ENCODE measurements at regions not wholly inside any gene's neighbourhood (a gene's known extent, or its start where the extent isn't known, plus 50 kb on each side); places are given as distances from the start of the nearest gene placed in this dataset.

DNA sequence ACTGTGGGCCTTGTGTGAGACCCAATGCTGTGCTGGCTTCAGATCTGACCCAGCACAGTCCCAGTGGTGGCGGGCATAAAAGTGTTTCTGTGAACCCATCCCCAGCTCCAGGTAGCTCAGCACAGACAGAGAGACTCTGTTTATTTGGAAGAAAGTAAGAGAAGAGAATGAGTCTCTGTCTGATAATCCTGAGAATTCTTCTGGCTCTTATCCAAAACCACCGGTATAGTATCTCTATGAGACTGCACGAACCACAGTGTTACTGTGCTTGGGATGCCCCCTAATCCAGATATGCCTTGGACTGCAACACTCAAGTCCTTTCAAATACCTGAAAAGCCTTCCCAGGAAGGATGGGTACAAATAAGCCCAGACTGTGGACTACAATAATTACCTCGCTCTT lies 1660.8 kb upstream of the ACO1 start:
- no peak for TF ChIP-seq TAF1 (IDR thresholded peaks at IDR 0.05; ENCODE audit: low read depth, low read length)
- no peak for TF ChIP-seq CTCF (IDR thresholded peaks at IDR 0.05; ENCODE audit: control extremely low read depth in 1 of 3, insufficient read depth in 1 of 3, low read depth in 1 of 3, low read length in 3 of 3)
- TF ChIP-seq SIX5 (IDR thresholded peaks at IDR 0.05; ENCODE audit: low read depth, low read length): no peak
- no peak for TF ChIP-seq ATF3 (IDR thresholded peaks at IDR 0.05; ENCODE audit: insufficient read depth, low read depth, low read length)
- no peak for TF ChIP-seq EGR1 (IDR thresholded peaks at IDR 0.05; ENCODE audit: borderline replicate concordance, low read depth, low read length)
